GM18861 (cell line): ENCODE measurements at regions not wholly inside any gene's neighbourhood (a gene's known extent, or its start where the extent isn't known, plus 50 kb on each side); places are given as distances from the start of the nearest gene placed in this dataset.

Experiments used
- ATAC-seq: cut with Tn5 transposase; IDR thresholded peaks from one replicate; pipeline ENCODE4 v1.9.1; 2021; ENCODE audit not compliant: unreplicated experiment

- ATAC-seq = no peak
These were observed 214.7 kb upstream of the FOXQ1 start for GRCh38 chr6:1096967-1097765.

GRCh38 chr6:1094306-1094705 lies 217.6 kb upstream of the FOXQ1 start:
- ATAC-seq = no peak

- ATAC-seq = no peak
These were observed 220.0 kb upstream of the FOXQ1 start for GRCh38 chr6:1091900-1092299.

GRCh38 chr6:1089859-1090258 lies 222.0 kb upstream of the FOXQ1 start:
- no peak for ATAC-seq

- no peak for ATAC-seq
These were observed 223.4 kb upstream of the FOXQ1 start for GRCh38 chr6:1088492-1089001.

GRCh38 chr6:1087154-1087843 lies 224.6 kb upstream of the FOXQ1 start:
- no peak for ATAC-seq

GRCh38 chr6:1086446-1087153 lies 225.3 kb upstream of the FOXQ1 start:
- no peak for ATAC-seq

GRCh38 chr6:1082285-1082935 lies 229.5 kb upstream of the FOXQ1 start:
- ATAC-seq = no peak

- ATAC-seq = no peak
These were observed 230.2 kb upstream of the FOXQ1 start for GRCh38 chr6:1081551-1082284.

- ATAC-seq = no peak
These were observed 231.2 kb upstream of the FOXQ1 start for GRCh38 chr6:1080453-1081337.

GRCh38 chr6:1079525-1079924 lies 232.4 kb upstream of the FOXQ1 start:
- no peak for ATAC-seq

- ATAC-seq = no peak
These were observed 234.2 kb upstream of the FOXQ1 start for GRCh38 chr6:1077478-1078416.

- ATAC-seq = no peak
These were observed 235.1 kb upstream of the FOXQ1 start for GRCh38 chr6:1076531-1077459.

GRCh38 chr6:1075880-1076279 lies 236.0 kb upstream of the FOXQ1 start:
- no peak for ATAC-seq

- no peak for ATAC-seq
These were observed 236.5 kb upstream of the FOXQ1 start for GRCh38 chr6:1075444-1075843.

- no peak for ATAC-seq
These were observed 241.8 kb upstream of the FOXQ1 start for GRCh38 chr6:1070085-1070521.

GRCh38 chr6:1068905-1069304 lies 243.0 kb upstream of the FOXQ1 start:
- ATAC-seq = no peak
